PC-3 (cell line): ENCODE measurements at regions not wholly inside any gene's neighbourhood (a gene's known extent, or its start where the extent isn't known, plus 50 kb on each side); places are given as distances from the start of the nearest gene placed in this dataset.

Source experiments
- EZH2 ChIP-seq: fragments of 300-600 bp; sonication (generic); IDR thresholded peaks from one replicate; pipeline ENCODE4 v1.6.1; 2017; ENCODE audit warnings: antibody characterized with exemption, mild to moderate bottlenecking, low read length; ENCODE audit not compliant: unreplicated experiment
- TF ChIP-seq, protein P1 (sequence below): fragments of 300-600 bp; sonication (generic); conservative IDR thresholded peaks from 2 replicates; pipeline ENCODE4 v1.5.1; 2017; ENCODE audit warnings: antibody characterized with exemption, low read depth, mild to moderate bottlenecking, low read length

DNA sequence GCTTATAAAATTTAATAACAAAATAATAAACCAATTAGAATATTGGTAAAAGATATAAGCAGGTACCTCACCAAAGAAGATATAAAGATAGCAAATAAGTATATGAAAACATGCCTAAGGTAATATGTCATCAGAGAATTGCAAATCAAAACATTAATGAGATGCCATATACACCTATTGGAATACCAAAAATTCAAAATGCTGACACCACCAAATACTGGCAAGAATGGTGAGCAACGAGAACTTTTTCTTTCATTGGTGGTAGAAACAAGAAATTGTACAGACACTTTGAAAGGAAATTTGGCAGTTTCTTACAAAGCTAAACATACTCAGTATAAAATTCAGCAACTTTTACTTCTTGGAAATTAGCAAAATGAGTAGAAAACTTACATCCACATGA, 346.9 kb upstream of the ROBO1 start:
- TF ChIP-seq, protein P1, sequence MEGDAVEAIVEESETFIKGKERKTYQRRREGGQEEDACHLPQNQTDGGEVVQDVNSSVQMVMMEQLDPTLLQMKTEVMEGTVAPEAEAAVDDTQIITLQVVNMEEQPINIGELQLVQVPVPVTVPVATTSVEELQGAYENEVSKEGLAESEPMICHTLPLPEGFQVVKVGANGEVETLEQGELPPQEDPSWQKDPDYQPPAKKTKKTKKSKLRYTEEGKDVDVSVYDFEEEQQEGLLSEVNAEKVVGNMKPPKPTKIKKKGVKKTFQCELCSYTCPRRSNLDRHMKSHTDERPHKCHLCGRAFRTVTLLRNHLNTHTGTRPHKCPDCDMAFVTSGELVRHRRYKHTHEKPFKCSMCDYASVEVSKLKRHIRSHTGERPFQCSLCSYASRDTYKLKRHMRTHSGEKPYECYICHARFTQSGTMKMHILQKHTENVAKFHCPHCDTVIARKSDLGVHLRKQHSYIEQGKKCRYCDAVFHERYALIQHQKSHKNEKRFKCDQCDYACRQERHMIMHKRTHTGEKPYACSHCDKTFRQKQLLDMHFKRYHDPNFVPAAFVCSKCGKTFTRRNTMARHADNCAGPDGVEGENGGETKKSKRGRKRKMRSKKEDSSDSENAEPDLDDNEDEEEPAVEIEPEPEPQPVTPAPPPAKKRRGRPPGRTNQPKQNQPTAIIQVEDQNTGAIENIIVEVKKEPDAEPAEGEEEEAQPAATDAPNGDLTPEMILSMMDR = no peak
- no peak for TF ChIP-seq EZH2
